GM18505 (cell line): ENCODE measurements at regions not wholly inside any gene's neighbourhood (a gene's known extent, or its start where the extent isn't known, plus 50 kb on each side); places are given as distances from the start of the nearest gene placed in this dataset.

Experiments
- ATAC-seq: cut with Tn5 transposase; IDR thresholded peaks from one replicate; pipeline ENCODE4 v1.9.1; 2021; ENCODE audit not compliant: unreplicated experiment
- POLR2A ChIP-seq: IDR thresholded peaks from 4 replicates; pipeline ENCODE4 v1.6.1; 2011; ENCODE audit warnings: borderline replicate concordance; ENCODE audit not compliant: insufficient read depth, insufficient read length; ENCODE audit errors: extremely low read depth

DNA sequence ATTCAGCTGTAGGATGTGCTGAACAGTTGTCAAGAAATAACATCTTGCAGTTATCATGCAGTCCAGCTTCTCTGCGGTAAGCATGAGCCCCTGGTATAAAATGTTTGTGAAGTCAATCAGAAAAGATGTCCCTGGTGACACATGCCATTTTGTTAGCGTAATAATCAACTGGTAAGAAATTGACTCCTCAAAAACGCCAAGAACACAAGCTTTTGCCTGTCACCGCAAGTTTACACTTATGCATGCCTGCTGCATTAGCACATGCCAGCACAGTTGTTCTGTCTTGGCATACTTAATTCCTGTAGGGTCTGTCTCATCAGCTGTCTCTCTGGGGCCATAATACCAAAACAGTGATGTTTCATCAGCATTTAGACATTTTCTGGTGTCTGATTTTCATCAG, 524.8 kb upstream of the DSEL start:
- ATAC-seq: no peak
- TF ChIP-seq POLR2A: no peak

DNA sequence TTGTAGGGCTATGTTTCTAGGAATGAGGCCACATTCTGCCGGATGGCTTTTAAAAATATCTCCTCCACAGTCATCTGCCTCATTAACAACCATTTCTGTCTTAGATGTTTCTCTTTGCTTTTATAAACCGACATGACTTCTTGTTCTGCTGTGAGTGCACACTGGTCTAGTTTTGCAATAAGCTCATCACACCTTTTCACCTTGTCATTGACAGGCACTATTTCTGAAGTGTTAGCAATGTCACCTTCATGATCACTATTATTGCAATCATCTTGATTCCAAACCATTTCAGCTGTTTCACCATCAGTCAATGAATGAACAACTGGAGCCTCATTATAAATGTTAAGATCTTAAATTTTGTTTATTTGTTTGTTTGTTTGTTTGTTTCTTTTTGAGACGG, 523.7 kb upstream of the DSEL start:
- no peak for TF ChIP-seq POLR2A
- no peak for ATAC-seq

- ATAC-seq: no peak
- TF ChIP-seq POLR2A: no peak
These were observed 519.4 kb upstream of the DSEL start for GRCh38 chr18:68035774-68036522.

- TF ChIP-seq POLR2A: no peak
- ATAC-seq: no peak
These were observed 517.8 kb upstream of the DSEL start for GRCh38 chr18:68034296-68034695.

- ATAC-seq: no peak
These were observed 516.9 kb upstream of the DSEL start for GRCh38 chr18:68033466-68033865.

DNA sequence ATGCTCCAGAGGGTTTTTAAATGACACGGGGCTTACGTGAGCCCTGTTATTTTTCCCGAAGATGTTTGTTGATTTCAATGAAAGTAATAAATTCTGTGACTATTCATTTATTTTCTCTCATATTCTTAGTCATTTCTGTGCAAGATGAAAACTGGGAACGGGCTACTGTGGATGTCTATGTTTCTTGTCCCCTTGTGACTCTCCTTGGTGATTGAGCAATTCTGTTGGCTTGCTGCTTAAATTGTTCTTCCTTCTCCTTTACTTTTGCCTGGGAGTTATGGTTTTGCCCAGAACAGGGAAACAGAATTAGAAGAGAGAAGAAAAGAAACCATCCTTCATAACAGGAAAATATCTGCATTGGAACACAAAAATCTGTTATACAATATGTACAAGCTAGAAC, 508.2 kb upstream of the DSEL start:
- no peak for TF ChIP-seq POLR2A
- ATAC-seq: no peak

More at GRCh38 chr18:68033466-68033865, 516.9 kb upstream of the DSEL start:
- no peak for TF ChIP-seq POLR2A

DNA sequence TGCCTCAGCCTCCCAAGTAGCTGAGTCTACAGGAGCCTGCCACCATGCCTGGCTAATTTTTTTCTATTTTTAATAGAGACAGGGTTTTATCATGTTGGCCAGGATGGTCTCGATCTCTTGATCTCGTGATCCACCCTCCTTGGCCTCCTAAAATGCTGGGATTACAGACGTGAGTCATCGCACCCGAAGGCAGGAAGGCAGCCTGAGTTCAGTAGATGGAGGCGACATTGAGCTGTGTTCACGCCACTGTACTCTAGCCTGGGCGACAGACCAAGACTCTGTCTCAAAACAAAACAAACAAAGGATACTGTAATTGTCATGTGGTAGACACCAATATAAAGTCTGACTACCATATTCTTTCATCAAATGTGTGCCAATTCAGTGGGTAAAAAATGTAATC, 500.9 kb upstream of the DSEL start:
- ATAC-seq: no peak
- no peak for TF ChIP-seq POLR2A

DNA sequence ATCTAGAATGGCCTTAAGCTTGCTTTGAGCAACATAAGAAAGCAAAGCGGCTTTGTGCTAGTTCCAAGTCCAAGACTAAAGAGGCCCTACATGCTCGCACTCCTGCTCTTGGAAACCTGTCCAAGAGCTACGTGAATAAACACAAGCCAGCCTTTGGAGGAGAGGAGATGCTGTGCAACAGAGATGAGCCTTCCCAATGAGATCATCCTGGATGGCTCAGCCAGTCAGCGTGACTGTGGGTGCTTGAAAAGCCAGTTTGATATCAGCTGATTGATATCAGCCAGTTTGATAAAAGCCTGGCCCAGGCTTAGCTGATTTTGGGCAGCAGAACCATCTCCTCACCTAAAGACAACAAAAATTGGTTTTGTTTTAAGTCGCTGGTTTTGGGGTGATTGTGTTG, 481.0 kb upstream of the DSEL start:
- no peak for ATAC-seq
- no peak for TF ChIP-seq POLR2A

- no peak for TF ChIP-seq POLR2A
- ATAC-seq: no peak
These were observed 479.2 kb upstream of the DSEL start for GRCh38 chr18:67995769-67996168.

DNA sequence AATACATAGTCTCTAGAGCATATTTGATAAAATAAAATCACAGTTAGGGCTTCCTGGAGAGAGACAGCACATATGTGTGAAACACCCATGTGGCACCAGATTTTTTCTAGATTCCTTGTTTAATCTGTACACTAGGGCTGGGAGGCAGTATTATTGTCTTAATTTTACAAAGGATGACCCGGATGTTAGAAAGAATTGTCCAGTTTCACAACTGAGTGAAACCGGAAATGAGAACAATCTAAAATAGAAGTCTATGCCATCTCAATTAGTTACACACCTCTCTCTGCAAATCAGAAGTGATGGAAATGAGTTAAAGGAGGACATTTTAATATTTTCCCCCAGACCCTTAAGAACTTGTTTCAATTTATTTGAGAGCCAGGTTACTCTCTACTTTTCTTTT, 463.7 kb upstream of the DSEL start:
- TF ChIP-seq POLR2A: no peak

DNA sequence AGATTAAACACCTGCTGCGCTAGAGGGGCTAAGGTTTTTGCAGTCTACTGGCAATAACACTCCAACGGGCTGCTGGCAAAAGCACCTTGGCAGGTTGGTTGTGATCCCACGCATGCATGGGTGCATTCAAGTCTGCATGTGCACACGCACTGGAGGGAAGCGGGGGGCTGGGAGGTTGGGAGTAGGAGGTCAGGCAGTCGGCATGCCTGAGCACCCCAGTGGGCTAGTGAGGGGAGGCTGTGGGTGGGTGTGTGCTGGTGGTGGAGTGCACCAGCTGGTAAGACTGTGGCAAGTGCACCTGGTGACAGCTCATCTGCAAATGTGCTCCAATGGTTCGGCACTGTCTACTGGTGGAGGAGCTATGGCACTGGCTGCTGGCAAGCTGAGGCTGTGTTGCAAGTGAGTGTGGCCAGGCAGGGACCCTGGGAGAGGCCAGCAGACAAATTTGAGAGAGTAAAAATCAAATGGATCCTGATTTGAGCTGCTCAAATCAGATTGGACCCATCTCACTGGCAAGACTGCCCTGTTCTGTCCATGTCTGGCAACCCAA, 460.6 kb upstream of the DSEL start:
- no peak for TF ChIP-seq POLR2A
- ATAC-seq: no peak

More for the DNA sequence above, 463.7 kb upstream of the DSEL start:
- no peak for ATAC-seq

GRCh38 chr18:67973916-67974315, 457.4 kb upstream of the DSEL start:
- no peak for TF ChIP-seq POLR2A
- no peak for ATAC-seq

GRCh38 chr18:67969458-67969857, 452.9 kb upstream of the DSEL start:
- ATAC-seq: no peak
- no peak for TF ChIP-seq POLR2A

DNA sequence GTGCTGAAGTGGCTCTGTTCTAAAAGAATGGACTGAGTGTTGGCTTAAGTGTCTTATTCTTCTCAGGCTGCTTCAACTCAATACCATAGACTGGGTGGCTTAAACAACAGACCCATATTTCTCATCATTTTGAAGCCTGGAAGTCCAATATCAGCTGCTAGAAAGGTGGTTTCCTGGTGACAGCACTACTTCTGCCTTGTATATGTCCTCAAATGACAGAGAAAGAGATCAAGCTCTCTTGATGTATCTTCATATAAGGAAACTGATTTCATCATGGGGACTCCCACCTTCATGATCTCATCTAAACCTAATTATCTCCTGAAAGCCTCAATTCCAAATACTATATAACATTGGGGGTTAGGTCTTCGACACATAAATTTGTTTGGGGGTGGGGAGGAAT, 449.7 kb upstream of the DSEL start:
- TF ChIP-seq POLR2A: no peak

More for the DNA sequence above, 449.7 kb upstream of the DSEL start:
- no peak for ATAC-seq
